ENCODE measurements at regions not wholly inside any gene's neighbourhood (a gene's known extent, or its start where the extent isn't known, plus 50 kb on each side); places are given as distances from the start of the nearest gene placed in this dataset.

DNA sequence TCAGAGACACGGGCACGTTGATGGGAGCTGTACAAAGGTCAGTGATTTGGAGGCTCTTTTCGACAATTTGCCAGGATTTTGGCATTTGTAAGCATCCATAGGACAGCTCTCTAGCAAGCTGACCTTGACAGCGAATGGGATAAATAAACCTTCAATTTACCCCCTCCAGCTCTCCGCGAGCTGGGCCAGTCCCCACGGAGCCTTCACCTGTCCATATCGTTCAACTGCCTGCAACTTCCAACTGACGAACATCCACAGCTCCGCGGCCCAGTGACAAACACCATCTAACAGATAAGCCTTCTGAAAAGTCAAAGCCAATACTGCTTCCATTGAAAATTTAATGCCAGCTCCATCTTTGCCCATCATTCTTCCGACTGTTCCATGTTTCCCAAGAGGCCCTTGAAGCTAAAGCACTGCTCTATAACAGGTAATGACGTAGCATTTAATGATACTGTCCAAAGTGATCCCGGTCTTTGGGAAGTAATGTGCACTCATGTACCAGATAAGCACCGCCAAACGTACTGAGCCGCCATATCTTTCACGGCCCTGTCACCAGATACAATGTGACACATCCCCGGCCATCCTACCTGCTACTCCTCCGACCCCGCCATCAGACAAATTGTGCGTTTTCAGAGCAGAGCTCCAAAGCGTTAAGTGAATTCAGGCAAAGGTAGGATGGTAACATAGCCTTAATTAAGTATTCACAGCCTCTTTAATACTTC lies 365.3 kb upstream of the ZNF507 start:
- TF ChIP-seq, protein P1, sequence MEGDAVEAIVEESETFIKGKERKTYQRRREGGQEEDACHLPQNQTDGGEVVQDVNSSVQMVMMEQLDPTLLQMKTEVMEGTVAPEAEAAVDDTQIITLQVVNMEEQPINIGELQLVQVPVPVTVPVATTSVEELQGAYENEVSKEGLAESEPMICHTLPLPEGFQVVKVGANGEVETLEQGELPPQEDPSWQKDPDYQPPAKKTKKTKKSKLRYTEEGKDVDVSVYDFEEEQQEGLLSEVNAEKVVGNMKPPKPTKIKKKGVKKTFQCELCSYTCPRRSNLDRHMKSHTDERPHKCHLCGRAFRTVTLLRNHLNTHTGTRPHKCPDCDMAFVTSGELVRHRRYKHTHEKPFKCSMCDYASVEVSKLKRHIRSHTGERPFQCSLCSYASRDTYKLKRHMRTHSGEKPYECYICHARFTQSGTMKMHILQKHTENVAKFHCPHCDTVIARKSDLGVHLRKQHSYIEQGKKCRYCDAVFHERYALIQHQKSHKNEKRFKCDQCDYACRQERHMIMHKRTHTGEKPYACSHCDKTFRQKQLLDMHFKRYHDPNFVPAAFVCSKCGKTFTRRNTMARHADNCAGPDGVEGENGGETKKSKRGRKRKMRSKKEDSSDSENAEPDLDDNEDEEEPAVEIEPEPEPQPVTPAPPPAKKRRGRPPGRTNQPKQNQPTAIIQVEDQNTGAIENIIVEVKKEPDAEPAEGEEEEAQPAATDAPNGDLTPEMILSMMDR (IDR thresholded peaks at IDR 0.05) = no peak
- no peak for TF ChIP-seq POLR2A (IDR thresholded peaks at IDR 0.05)
